Cardiac muscle cell (in vitro differentiated cells and primary cell): ENCODE measurements at regions not wholly inside any gene's neighbourhood (a gene's known extent, or its start where the extent isn't known, plus 50 kb on each side); places are given as distances from the start of the nearest gene placed in this dataset.

Experiments
- DNase-seq, 2 donors: peaks; one replicate each; pipeline versions ENCODE4 v3.0.0 to v3.0.0-alpha.2; 2010 to 2017; ENCODE audit warnings: low read depth in 1 of 2, low spot score in 1 of 2
- H3K27ac ChIP-seq: fragments of 200-600 bp; sonication (generic); 2 replicates; pipeline ENCODE4 v1.5.1; 2016
- H3K27me3 ChIP-seq: fragments of 200-600 bp; sonication (generic); 2 replicates; pipeline ENCODE4 v1.6.0; 2016; ENCODE audit warnings: control low read depth
- H3K36me3 ChIP-seq: fragments of 200-600 bp; sonication (generic); 2 replicates; pipeline ENCODE4 v1.5.1; 2016; ENCODE audit warnings: control low read depth
- H3K4me1 ChIP-seq: fragments of 200-600 bp; sonication (generic); 2 replicates; pipeline ENCODE4 v1.8.1; 2017; ENCODE audit warnings: low read depth, mild to moderate bottlenecking, mixed run types
- H3K4me3 ChIP-seq: fragments of 200-600 bp; sonication (generic); 2 replicates; pipeline ENCODE4 v1.5.1; 2016; ENCODE audit warnings: mild to moderate bottlenecking
- H3K9me3 ChIP-seq: fragments of 200-600 bp; sonication (generic); 2 replicates; pipeline ENCODE4 v1.5.1; 2017; ENCODE audit warnings: low read depth, mild to moderate bottlenecking, control low read depth
- CTCF ChIP-seq: IDR thresholded peaks from 2 replicates; pipeline ENCODE4 v1.5.1; 2012; ENCODE audit warnings: low read depth, mild to moderate bottlenecking, low read length

GRCh38 chr19:46919324-46919723 is 58.5 kb downstream of the ARHGAP35 start:
- Histone ChIP-seq H3K4me3 (no peak overlapping the region), H3K9me3 (no peaks in the 10 kb centered on the region), H3K36me3 (peaks cover 5% of the 10 kb centered on the region), H3K27me3 (no peaks in the 10 kb centered on the region), H3K4me1 (peaks cover 36% of the 10 kb centered on the region), H3K27ac (peak overlapping the region; percentile 71)
- TF ChIP-seq CTCF = no peak
- no peak for DNase-seq

GRCh38 chr19:46920362-46920761 is 59.6 kb downstream of the ARHGAP35 start:
- Histone ChIP-seq H3K9me3 (no peaks in the 10 kb centered on the region), H3K4me1 (peaks cover 36% of the 10 kb centered on the region), H3K4me3 (no peak overlapping the region), H3K27me3 (no peaks in the 10 kb centered on the region), H3K27ac (peak overlapping the region; percentile 1), H3K36me3 (peaks cover 5% of the 10 kb centered on the region)
- no peak for TF ChIP-seq CTCF
- DNase-seq = no peak

GRCh38 chr19:46921071-46921470 is 60.3 kb downstream of the ARHGAP35 start:
- DNase-seq = no peak
- peak overlapping the region; percentile 1 for H3K27ac ChIP-seq
- TF ChIP-seq CTCF = no peak

GRCh38 chr19:46922465-46922864 is 61.7 kb downstream of the ARHGAP35 start:
- no peak for TF ChIP-seq CTCF
- H3K4me3 ChIP-seq = no peak overlapping the region
- DNase-seq = no peak
- no peaks in the 10 kb centered on the region for H3K27me3 ChIP-seq
- peaks cover 5% of the 10 kb centered on the region for H3K36me3 ChIP-seq
- H3K9me3 ChIP-seq = no peaks in the 10 kb centered on the region
- H3K27ac ChIP-seq = no peak overlapping the region
- H3K4me1 ChIP-seq = peaks cover 46% of the 10 kb centered on the region

More at GRCh38 chr19:46921071-46921470, 60.3 kb downstream of the ARHGAP35 start:
- Histone ChIP-seq H3K27me3 (no peaks in the 10 kb centered on the region), H3K36me3 (peaks cover 5% of the 10 kb centered on the region), H3K9me3 (no peaks in the 10 kb centered on the region), H3K4me1 (peaks cover 40% of the 10 kb centered on the region), H3K4me3 (no peak overlapping the region)

GRCh38 chr19:46924874-46925547 is 64.2 kb downstream of the ARHGAP35 start:
- no peaks in the 10 kb centered on the region for H3K9me3 ChIP-seq
- peaks cover 52% of the 10 kb centered on the region for H3K4me1 ChIP-seq
- DNase-seq = no peak
- no peaks in the 10 kb centered on the region for H3K27me3 ChIP-seq
- H3K4me3 ChIP-seq = no peak overlapping the region
- H3K36me3 ChIP-seq = peaks cover 5% of the 10 kb centered on the region
- peak overlapping the region; percentile 96 for H3K27ac ChIP-seq
- TF ChIP-seq CTCF = no peak
